ENCODE measurements at regions not wholly inside any gene's neighbourhood (a gene's known extent, or its start where the extent isn't known, plus 50 kb on each side); places are given as distances from the start of the nearest gene placed in this dataset.

DNA sequence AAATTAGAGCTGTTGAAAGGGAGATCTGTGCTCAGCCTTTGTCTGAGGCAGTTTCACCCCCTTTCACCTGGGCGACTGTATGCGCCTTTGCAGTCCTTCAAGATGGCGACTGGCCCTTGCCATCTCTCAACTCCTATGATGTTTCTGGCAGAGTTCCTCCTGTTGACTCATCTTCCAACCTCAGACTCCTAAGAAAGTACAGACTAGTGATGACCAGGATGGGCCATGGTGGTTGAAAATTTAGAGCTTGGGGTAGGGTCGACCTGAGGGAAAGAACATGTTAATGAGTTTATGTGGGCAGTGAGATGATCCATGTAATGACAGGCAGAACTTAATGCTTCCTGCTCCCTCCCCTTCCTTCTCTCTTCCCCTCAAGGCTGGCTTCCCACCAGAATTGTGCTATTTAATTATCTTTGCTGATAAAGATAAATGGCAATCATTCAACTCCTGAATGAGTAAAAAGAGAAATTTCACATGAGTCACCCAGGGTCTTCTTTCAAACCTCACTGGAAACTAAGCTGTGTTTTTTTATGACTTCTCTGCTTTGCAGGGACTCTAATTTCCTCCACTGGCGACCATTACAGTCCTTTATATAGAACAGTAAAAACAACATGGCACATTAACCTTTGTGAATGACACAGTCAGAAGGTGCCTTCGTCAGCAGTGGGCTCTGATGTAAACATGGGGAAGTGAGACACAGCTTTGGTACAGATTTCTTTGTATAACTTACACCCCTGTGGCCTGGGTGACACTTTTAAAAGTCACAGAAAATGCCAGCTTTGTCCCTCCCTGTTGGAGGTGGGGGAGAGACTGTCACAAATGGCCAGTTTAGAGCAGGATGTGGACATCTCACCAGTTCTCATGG is 103.5 kb downstream of the SCP2D1 start:
- H3K4me3 ChIP-seq (ENCODE audit: low read depth, low read length), result no peak overlapping the region
- no peak for DNase-seq (ENCODE audit: low read depth)
- TF ChIP-seq, protein P1, sequence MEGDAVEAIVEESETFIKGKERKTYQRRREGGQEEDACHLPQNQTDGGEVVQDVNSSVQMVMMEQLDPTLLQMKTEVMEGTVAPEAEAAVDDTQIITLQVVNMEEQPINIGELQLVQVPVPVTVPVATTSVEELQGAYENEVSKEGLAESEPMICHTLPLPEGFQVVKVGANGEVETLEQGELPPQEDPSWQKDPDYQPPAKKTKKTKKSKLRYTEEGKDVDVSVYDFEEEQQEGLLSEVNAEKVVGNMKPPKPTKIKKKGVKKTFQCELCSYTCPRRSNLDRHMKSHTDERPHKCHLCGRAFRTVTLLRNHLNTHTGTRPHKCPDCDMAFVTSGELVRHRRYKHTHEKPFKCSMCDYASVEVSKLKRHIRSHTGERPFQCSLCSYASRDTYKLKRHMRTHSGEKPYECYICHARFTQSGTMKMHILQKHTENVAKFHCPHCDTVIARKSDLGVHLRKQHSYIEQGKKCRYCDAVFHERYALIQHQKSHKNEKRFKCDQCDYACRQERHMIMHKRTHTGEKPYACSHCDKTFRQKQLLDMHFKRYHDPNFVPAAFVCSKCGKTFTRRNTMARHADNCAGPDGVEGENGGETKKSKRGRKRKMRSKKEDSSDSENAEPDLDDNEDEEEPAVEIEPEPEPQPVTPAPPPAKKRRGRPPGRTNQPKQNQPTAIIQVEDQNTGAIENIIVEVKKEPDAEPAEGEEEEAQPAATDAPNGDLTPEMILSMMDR (IDR thresholded peaks at IDR 0.05; ENCODE audit: low read depth, low read length), result no peak
- TF ChIP-seq POLR2A (IDR thresholded peaks at IDR 0.05; ENCODE audit: extremely low read depth, insufficient read length) (no peak), MYC (IDR thresholded peaks at IDR 0.05; ENCODE audit: low read depth, low read length) (no peak)
- TF ChIP-seq, protein P2, sequence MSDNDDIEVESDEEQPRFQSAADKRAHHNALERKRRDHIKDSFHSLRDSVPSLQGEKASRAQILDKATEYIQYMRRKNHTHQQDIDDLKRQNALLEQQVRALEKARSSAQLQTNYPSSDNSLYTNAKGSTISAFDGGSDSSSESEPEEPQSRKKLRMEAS (IDR thresholded peaks at IDR 0.05; ENCODE audit: low read depth, low read length), result no peak

DNA sequence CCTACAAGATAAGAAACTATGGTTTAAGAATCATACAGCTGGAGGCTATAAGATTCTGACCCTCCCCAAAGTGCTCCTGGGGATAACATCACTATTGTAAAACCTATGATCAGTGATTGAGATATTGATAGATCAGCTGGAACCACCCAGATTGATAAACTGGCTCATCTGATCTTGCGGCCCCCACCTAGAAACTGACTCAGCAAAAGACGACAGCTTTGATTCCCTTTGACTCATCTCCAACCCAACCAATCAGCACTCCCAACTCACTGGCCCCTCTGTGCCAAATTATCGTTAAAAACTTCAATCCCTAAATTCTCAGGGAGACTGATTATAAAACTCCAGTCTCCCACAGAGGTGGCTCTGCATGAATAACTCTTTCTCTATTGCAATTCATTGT is 106.4 kb downstream of the SCP2D1 start:
- H3K4me3 ChIP-seq (ENCODE audit: low read depth, low read length), result no peak overlapping the region
- DNase-seq (ENCODE audit: low read depth), result no peak
- TF ChIP-seq, protein P2 (IDR thresholded peaks at IDR 0.05; ENCODE audit: low read depth, low read length), result no peak
- TF ChIP-seq POLR2A (IDR thresholded peaks at IDR 0.05; ENCODE audit: extremely low read depth, insufficient read length), result no peak
- TF ChIP-seq, protein P1 (IDR thresholded peaks at IDR 0.05; ENCODE audit: low read depth, low read length), result no peak
- no peak for TF ChIP-seq MYC (IDR thresholded peaks at IDR 0.05; ENCODE audit: low read depth, low read length)

DNA sequence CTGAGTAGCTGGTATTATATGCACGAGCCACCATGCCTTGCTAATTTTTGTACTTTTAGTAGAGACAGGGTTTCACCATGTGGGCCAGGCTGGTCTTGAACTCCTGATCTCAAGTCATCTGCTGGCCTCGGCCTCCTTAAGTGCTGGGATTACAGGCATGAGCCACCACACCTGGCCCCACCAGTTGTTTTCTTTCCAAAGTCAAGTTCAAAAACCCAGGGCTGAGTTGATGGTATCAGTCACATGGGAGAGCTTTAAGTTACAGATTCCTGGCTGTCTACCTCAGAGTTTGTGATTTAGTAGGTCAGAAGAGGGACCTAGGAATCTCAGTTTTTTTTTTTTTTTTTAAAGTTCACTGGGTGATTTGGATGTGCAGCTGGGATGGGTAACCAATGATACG is 107.7 kb downstream of the SCP2D1 start:
- TF ChIP-seq, protein P2 (IDR thresholded peaks at IDR 0.05; ENCODE audit: low read depth, low read length), result no peak
- TF ChIP-seq MYC (IDR thresholded peaks at IDR 0.05; ENCODE audit: low read depth, low read length) (no peak), POLR2A (IDR thresholded peaks at IDR 0.05; ENCODE audit: extremely low read depth, insufficient read length) (no peak)
- TF ChIP-seq, protein P1 (IDR thresholded peaks at IDR 0.05; ENCODE audit: low read depth, low read length), result no peak
- no peak for DNase-seq (ENCODE audit: low read depth)

DNA sequence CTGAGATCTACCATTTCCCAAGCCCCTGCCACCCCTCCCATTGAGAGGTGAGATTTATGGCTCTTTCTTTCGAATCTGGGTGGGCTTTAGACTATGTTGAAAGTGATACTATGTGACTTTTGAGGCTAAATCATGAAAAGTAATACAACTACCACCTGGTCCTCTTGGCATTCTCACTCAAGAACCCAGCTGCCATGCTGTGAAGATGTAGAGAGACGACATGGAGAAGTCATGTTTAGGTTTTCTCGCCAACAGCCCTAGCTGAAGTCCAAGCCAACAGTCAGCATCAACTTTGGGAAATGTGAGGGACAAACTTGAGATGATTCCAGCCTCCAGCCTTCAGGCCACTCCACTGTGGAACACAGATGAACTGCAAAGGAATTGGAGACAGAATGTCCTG is 108.7 kb downstream of the SCP2D1 start:
- no peak for TF ChIP-seq MYC (IDR thresholded peaks at IDR 0.05; ENCODE audit: low read depth, low read length)
- TF ChIP-seq POLR2A (IDR thresholded peaks at IDR 0.05; ENCODE audit: extremely low read depth, insufficient read length), result no peak
- TF ChIP-seq, protein P2 (IDR thresholded peaks at IDR 0.05; ENCODE audit: low read depth, low read length), result no peak
- TF ChIP-seq, protein P1 (IDR thresholded peaks at IDR 0.05; ENCODE audit: low read depth, low read length), result no peak
- DNase-seq (ENCODE audit: low read depth), result no peak
- H3K4me3 ChIP-seq (ENCODE audit: low read depth, low read length), result no peak overlapping the region

More for the DNA sequence above, 107.7 kb downstream of the SCP2D1 start:
- no peak overlapping the region for H3K4me3 ChIP-seq (ENCODE audit: low read depth, low read length)

DNA sequence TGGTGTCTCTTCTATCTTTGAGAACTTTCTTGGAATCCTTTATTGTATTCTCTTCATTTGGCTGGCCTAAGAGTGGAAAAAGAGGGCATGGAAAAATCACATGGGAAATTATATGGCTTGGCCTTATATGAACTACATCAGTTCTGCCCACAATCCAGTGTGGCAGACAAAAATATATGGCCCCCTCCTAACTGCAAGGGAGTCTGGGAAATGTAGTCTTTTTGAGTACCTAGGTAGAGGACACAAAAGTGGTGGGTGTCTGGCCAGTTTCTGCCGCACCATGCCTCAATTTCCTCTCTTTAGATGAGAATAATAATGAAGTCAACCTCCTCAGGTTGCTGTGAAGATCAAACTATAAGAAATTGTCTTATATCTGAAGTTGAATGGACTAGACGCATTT is 109.3 kb downstream of the SCP2D1 start:
- H3K4me3 ChIP-seq (ENCODE audit: low read depth, low read length), result no peak overlapping the region
- no peak for TF ChIP-seq POLR2A (IDR thresholded peaks at IDR 0.05; ENCODE audit: extremely low read depth, insufficient read length)
- TF ChIP-seq, protein P1 (IDR thresholded peaks at IDR 0.05; ENCODE audit: low read depth, low read length), result no peak
- TF ChIP-seq, protein P2 (IDR thresholded peaks at IDR 0.05; ENCODE audit: low read depth, low read length), result no peak
- TF ChIP-seq MYC (IDR thresholded peaks at IDR 0.05; ENCODE audit: low read depth, low read length), result no peak
- no peak for DNase-seq (ENCODE audit: low read depth)

Data from NB4 (cell line).